Fibroblast of skin of left biceps (primary cell): ENCODE measurements at regions not wholly inside any gene's neighbourhood (a gene's known extent, or its start where the extent isn't known, plus 50 kb on each side); places are given as distances from the start of the nearest gene placed in this dataset.

ENCODE experiments used
- DNase-seq, 2 experiments: peaks; one replicate each; pipeline ENCODE4 v3.0.0-alpha.2; 2013; ENCODE audit warnings: low read depth in 2 of 2

GRCh38 chr2:207289295-207290018, 123.7 kb upstream of the KLF7 start:
- DNase-seq: no peak

GRCh38 chr2:207290833-207291624, 125.3 kb upstream of the KLF7 start:
- DNase-seq: no peak

GRCh38 chr2:207291625-207292252, 126.0 kb upstream of the KLF7 start:
- DNase-seq: no peak

GRCh38 chr2:207296265-207296948, 130.7 kb upstream of the KLF7 start:
- DNase-seq: no peak

- DNase-seq: no peak
Measured at GRCh38 chr2:207300817-207301216, 135.1 kb upstream of the KLF7 start.

- DNase-seq: no peak
Measured at GRCh38 chr2:207304761-207305160, 139.0 kb upstream of the KLF7 start.

GRCh38 chr2:207308519-207309224, 142.9 kb upstream of the KLF7 start:
- DNase-seq: no peak

GRCh38 chr2:207311316-207312005, 145.7 kb upstream of the KLF7 start:
- DNase-seq: peak; percentile 87 to 90

- no peak for DNase-seq
Measured at GRCh38 chr2:207312006-207312356, 146.2 kb upstream of the KLF7 start.

GRCh38 chr2:207313947-207314346, 148.2 kb upstream of the KLF7 start:
- DNase-seq: no peak

- no peak for DNase-seq
Measured at GRCh38 chr2:207315131-207315530, 149.4 kb upstream of the KLF7 start.

- no peak for DNase-seq
Measured at GRCh38 chr2:207316484-207316883, 150.7 kb upstream of the KLF7 start.

GRCh38 chr2:207316906-207317305, 151.2 kb upstream of the KLF7 start:
- DNase-seq: no peak

- no peak for DNase-seq
Measured at GRCh38 chr2:207317378-207317984, 151.7 kb upstream of the KLF7 start.

- DNase-seq: no peak
Measured at GRCh38 chr2:207318181-207318628, 152.5 kb upstream of the KLF7 start.

- no peak for DNase-seq
Measured at GRCh38 chr2:207319316-207319715, 153.6 kb upstream of the KLF7 start.

GRCh38 chr2:207320381-207321159, 154.8 kb upstream of the KLF7 start:
- no peak for DNase-seq

GRCh38 chr2:207321514-207321913, 155.8 kb upstream of the KLF7 start:
- DNase-seq: no peak

GRCh38 chr2:207324001-207324400, 158.3 kb upstream of the KLF7 start:
- no peak for DNase-seq

- DNase-seq: no peak
Measured at GRCh38 chr2:207327513-207327912, 161.8 kb upstream of the KLF7 start.
